Activated B cell treated with CpG ODN at 0.5 μM for 24 hours (primary cell): ENCODE measurements at regions not wholly inside any gene's neighbourhood (a gene's known extent, or its start where the extent isn't known, plus 50 kb on each side); places are given as distances from the start of the nearest gene placed in this dataset.

ENCODE experiments used
- ATAC-seq: fragments of 200-7000 bp; cut with Tn5 transposase; one replicate; pipeline ENCODE4 v1.10.0; 2021; ENCODE audit warnings: low read depth, mild to moderate bottlenecking, moderate library complexity
- CTCF ChIA-PET: fragments of 350-600 bp; sonication (Branson Sonifier 250); formaldehyde crosslinking; loops from one replicate; lab custom pipeline; 2021; ENCODE audit warnings: antibody characterized with exemption; lab: Charles Lee
- POLR2A ChIA-PET: fragments of 350-600 bp; sonication (Branson Sonifier 250); formaldehyde crosslinking; loops from one replicate; lab custom pipeline; 2021; ENCODE audit warnings: antibody characterized with exemption; lab: Charles Lee
- DNase-seq: peaks from one replicate; pipeline ENCODE4 v3.0.0; 2022
- H3K27ac Mint-ChIP-seq: one replicate; pipeline ENCODE4 v1.8.0; 2020; ENCODE audit warnings: mixed read lengths
- H3K27me3 Mint-ChIP-seq: one replicate; pipeline ENCODE4 v1.8.0; 2021; ENCODE audit warnings: mixed read lengths
- H3K36me3 Mint-ChIP-seq: one replicate; pipeline ENCODE4 v1.8.0; 2021; ENCODE audit warnings: low read depth, mixed read lengths
- H3K4me1 Mint-ChIP-seq: one replicate; pipeline ENCODE4 v1.8.0; 2021; ENCODE audit warnings: mixed read lengths
- H3K4me3 Mint-ChIP-seq: one replicate; pipeline ENCODE4 v1.8.0; 2020; ENCODE audit warnings: mild to moderate bottlenecking, mixed read lengths
- H3K9me3 Mint-ChIP-seq: one replicate; pipeline ENCODE4 v1.8.0; 2020; ENCODE audit warnings: mixed read lengths
- CTCF ChIP-seq: fragments of 200-600 bp; IDR thresholded peaks from one replicate; pipeline ENCODE4 v1.8.0; 2022; ENCODE audit warnings: antibody characterized with exemption, mild to moderate bottlenecking
- intact Hi-C: fragments of 100-400 bp; cut with micrococcal nuclease; formaldehyde crosslinking; loops from one replicate; pipeline ENCODE4 v1.15.1; 2024

GRCh38 chr19:5210556-5210955, 130.1 kb downstream of the PTPRS start:
- ChIA-PET POLR2A (no interaction called here), CTCF (no interaction called here)
- Mint-ChIP-seq H3K9me3 (no peaks in the 10 kb centered on the region), H3K4me3 (no peak overlapping the region), H3K4me1 (no peaks in the 10 kb centered on the region), H3K27me3 (no peaks in the 10 kb centered on the region), H3K27ac (no peak overlapping the region), H3K36me3 (no peaks in the 10 kb centered on the region)
- DNase-seq = no peak
- ATAC-seq = no peak
- TF ChIP-seq CTCF = no peak
- intact Hi-C loops = no loop called here

GRCh38 chr19:5207806-5208205, 132.8 kb downstream of the PTPRS start:
- no peak overlapping the region for H3K27ac Mint-ChIP-seq
- TF ChIP-seq CTCF = no peak
- DNase-seq (no peak), ATAC-seq (no peak)
- H3K4me3 Mint-ChIP-seq = no peak overlapping the region
- intact Hi-C loops = no loop called here
- H3K36me3 Mint-ChIP-seq = no peaks in the 10 kb centered on the region
- H3K27me3 Mint-ChIP-seq = no peaks in the 10 kb centered on the region
- H3K4me1 Mint-ChIP-seq = no peaks in the 10 kb centered on the region
- no peaks in the 10 kb centered on the region for H3K9me3 Mint-ChIP-seq
- POLR2A ChIA-PET = no interaction called here
- CTCF ChIA-PET = no interaction called here

- ATAC-seq (no peak), DNase-seq (no peak)
- Mint-ChIP-seq H3K9me3 (peaks cover 3% of the 10 kb centered on the region), H3K4me1 (no peaks in the 10 kb centered on the region), H3K4me3 (no peak overlapping the region), H3K27ac (no peak overlapping the region), H3K27me3 (no peaks in the 10 kb centered on the region), H3K36me3 (peaks cover 1% of the 10 kb centered on the region)
- no peak for TF ChIP-seq CTCF
- ChIA-PET POLR2A (no interaction called here), CTCF (no interaction called here)
- intact Hi-C loops = no loop called here
Measured at GRCh38 chr19:5206751-5207075, 133.9 kb downstream of the PTPRS start.

GRCh38 chr19:5205937-5206750, 134.5 kb downstream of the PTPRS start:
- Mint-ChIP-seq H3K36me3 (peaks cover 2% of the 10 kb centered on the region), H3K4me3 (no peak overlapping the region), H3K9me3 (peaks cover 4% of the 10 kb centered on the region), H3K27ac (no peak overlapping the region), H3K27me3 (no peaks in the 10 kb centered on the region), H3K4me1 (no peaks in the 10 kb centered on the region)
- no peak for TF ChIP-seq CTCF
- DNase-seq (no peak), ATAC-seq (no peak)
- ChIA-PET CTCF (no interaction called here), POLR2A (interaction anchor here (0.6 kb wide), 1 partner anchor 45 kb away, joined by 10 read pairs; no protein-coding TSS in a partner anchor)
- intact Hi-C loops = no loop called here

GRCh38 chr19:5205381-5205780, 135.2 kb downstream of the PTPRS start:
- Mint-ChIP-seq H3K4me1 (no peaks in the 10 kb centered on the region), H3K27ac (no peak overlapping the region), H3K27me3 (no peaks in the 10 kb centered on the region), H3K4me3 (no peak overlapping the region), H3K36me3 (peaks cover 2% of the 10 kb centered on the region), H3K9me3 (peaks cover 9% of the 10 kb centered on the region)
- ChIA-PET CTCF (no interaction called here), POLR2A (no interaction called here)
- DNase-seq = no peak
- no peak for TF ChIP-seq CTCF
- intact Hi-C loops = no loop called here
- no peak for ATAC-seq
